ENCODE measurements at regions not wholly inside any gene's neighbourhood (a gene's known extent, or its start where the extent isn't known, plus 50 kb on each side); places are given as distances from the start of the nearest gene placed in this dataset.
A peak's percentile ranks its signal among the peaks of the same experiment; 100 is the strongest.

GRCh38 chr20:56765172-56766073 is 136.3 kb downstream of the TFAP2C start:
- BruUV-seq (replicated peaks) = no TSS peak
- Histone ChIP-seq H3K4me2 (ENCODE audit: control insufficient read depth, insufficient read depth) (no peak overlapping the region), H3K27ac (ENCODE audit: control insufficient read depth, insufficient read depth) (no peak overlapping the region), H3K9me3 (replicated peaks; ENCODE audit: control insufficient read depth, insufficient read depth, low read length) (no peaks in the 10 kb centered on the region), H3K9ac (ENCODE audit: control insufficient read depth, insufficient read depth, low read length) (no peak overlapping the region), H3K79me2 (ENCODE audit: control insufficient read depth, insufficient read depth, low read length) (no peaks in the 10 kb centered on the region), H3K27me3 (replicated peaks in 1 of 2; ENCODE audit: control insufficient read depth in 2 of 2, insufficient read depth in 2 of 2, low read length in 1 of 2) (no peaks in the 10 kb centered on the region), H4K20me1 (ENCODE audit: control insufficient read depth, insufficient read depth) (no peaks in the 10 kb centered on the region), H2AFZ (ENCODE audit: control insufficient read depth, low read depth, low read length) (no peak overlapping the region), H3K4me1 (ENCODE audit: control insufficient read depth, insufficient read depth, low read length) (no peaks in the 10 kb centered on the region), H3K4me3 (no peak overlapping the region), H3K36me3 (ENCODE audit: control insufficient read depth in 2 of 2, insufficient read depth in 2 of 2, low read length in 1 of 2) (no peaks in the 10 kb centered on the region)
- no peak for ATAC-seq
- RAD21 ChIA-PET (ENCODE audit: unreplicated experiment) = no interaction called here
- SMC1A ChIA-PET (ENCODE audit: uncharacterized antibody, unreplicated experiment) = no interaction called here
- no peak for DNase-seq (ENCODE audit: low read depth, low spot score)
- WGBS (ENCODE audit: insufficient coverage, insufficient replicate concordance, low lambda C conversion rate, missing lambda C conversion rate) = 22% methylated on average over 12 of the region's 12 CpGs
- POLR2A ChIA-PET = no interaction called here
- TF ChIP-seq NFYB (IDR thresholded peaks at IDR 0.05; ENCODE audit: insufficient read depth, low read depth, low read length) (0 out of 2 replicates have a peak, but pooled peaks have one; percentile 16), EZH2 (IDR thresholded peaks at IDR 0.05; ENCODE audit: borderline replicate concordance, control insufficient read depth, low read depth, low read length) (no peak)
- CTCF ChIA-PET = no interaction called here
- no peak for FAIRE-seq
- in situ Hi-C loops (cut with MboI) (no loop called here), intact Hi-C loops (cut with micrococcal nuclease; ENCODE audit: unreplicated experiment) (no loop called here)

- Histone ChIP-seq H3K27me3 (replicated peaks in 1 of 2; ENCODE audit: control insufficient read depth in 2 of 2, insufficient read depth in 2 of 2, low read length in 1 of 2) (no peaks in the 10 kb centered on the region), H3K9ac (ENCODE audit: control insufficient read depth, insufficient read depth, low read length) (no peak overlapping the region), H2AFZ (ENCODE audit: control insufficient read depth, low read depth, low read length) (no peak overlapping the region), H4K20me1 (ENCODE audit: control insufficient read depth, insufficient read depth) (no peaks in the 10 kb centered on the region), H3K36me3 (ENCODE audit: control insufficient read depth in 2 of 2, insufficient read depth in 2 of 2, low read length in 1 of 2) (no peaks in the 10 kb centered on the region), H3K9me3 (replicated peaks; ENCODE audit: control insufficient read depth, insufficient read depth, low read length) (no peaks in the 10 kb centered on the region), H3K27ac (ENCODE audit: control insufficient read depth, insufficient read depth) (no peak overlapping the region), H3K4me2 (ENCODE audit: control insufficient read depth, insufficient read depth) (no peak overlapping the region), H3K4me3 (no peak overlapping the region), H3K79me2 (ENCODE audit: control insufficient read depth, insufficient read depth, low read length) (no peaks in the 10 kb centered on the region), H3K4me1 (ENCODE audit: control insufficient read depth, insufficient read depth, low read length) (no peaks in the 10 kb centered on the region)
- RAD21 ChIA-PET (ENCODE audit: unreplicated experiment) = no interaction called here
- no TSS peak for BruUV-seq (replicated peaks)
- POLR2A ChIA-PET = no interaction called here
- SMC1A ChIA-PET (ENCODE audit: uncharacterized antibody, unreplicated experiment) = no interaction called here
- ATAC-seq = no peak
- in situ Hi-C loops (cut with MboI) (no loop called here), intact Hi-C loops (cut with micrococcal nuclease; ENCODE audit: unreplicated experiment) (no loop called here)
- CTCF ChIA-PET = no interaction called here
- DNase-seq (ENCODE audit: low read depth, low spot score) = no peak
- WGBS (ENCODE audit: insufficient coverage, insufficient replicate concordance, low lambda C conversion rate, missing lambda C conversion rate) = 39% methylated on average over 3 of the region's 3 CpGs
- TF ChIP-seq SIX5 (IDR thresholded peaks at IDR 0.05; ENCODE audit: low read depth, low read length, severe bottlenecking) (no peak), NKRF (conservative IDR thresholded peaks at IDR 0.05) (no peak), MEF2B (IDR thresholded peaks at IDR 0.05; ENCODE audit: partially characterized antibody, poor library complexity, severe bottlenecking) (no peak), STAT3 (IDR thresholded peaks at IDR 0.05; ENCODE audit: low read depth, low read length) (no peak), CHD1 (IDR thresholded peaks at IDR 0.05; ENCODE audit: low read depth, low read length) (no peak)
- FAIRE-seq = no peak
Measured at GRCh38 chr20:56766528-56766927, 137.4 kb downstream of the TFAP2C start.
